HepG2 (cell line): ENCODE measurements at regions not wholly inside any gene's neighbourhood (a gene's known extent, or its start where the extent isn't known, plus 50 kb on each side); places are given as distances from the start of the nearest gene placed in this dataset.

Experiments
- ATAC-seq: fragments of 200-7000 bp; cut with Tn5 transposase; 3 replicates; pipeline ENCODE4 v1.9.1; 2020; ENCODE audit warnings: mild to moderate bottlenecking, moderate library complexity
- BruUV-seq: library from RNA; stranded (reverse); fragments of 400-500 nt; replicated peaks from 2 replicates; lab custom pipeline; 2021; lab: Mats Ljungman, UMichigan
- CTCF ChIA-PET: fragments of 300-600 bp; formaldehyde crosslinking; extraction: SDS; loops from one replicate; lab custom pipeline; 2021; ENCODE audit warnings: low total read pairs, inconsistent platforms, low intra/inter-chr PET ratio; lab: Yijun Ruan, JAX
- POLR2A ChIA-PET: fragments of 350-600 bp; sonication (Branson Sonifier 250); formaldehyde crosslinking; loops from one replicate; lab custom pipeline; 2020; ENCODE audit warnings: antibody characterized with exemption, inconsistent platforms; lab: Yijun Ruan, JAX
- DNase-seq: peaks from one replicate; pipeline ENCODE4 v3.0.0-alpha.2; 2015; ENCODE audit warnings: low spot score
- FAIRE-seq: peaks from 3 replicates; lab custom pipeline; 2011; peaks lifted over from hg19 to GRCh38; lab: Jason Lieb, UNC
- H2AFZ ChIP-seq: one replicate; pipeline ENCODE4 v1.6.1; 2011; ENCODE audit warnings: low read length, inconsistent platforms
- H3K27ac ChIP-seq: fragments of 300-600 bp; 3 replicates; pipeline ENCODE4 v1.8.0; 2011; ENCODE audit warnings: mixed run types, mild to moderate bottlenecking, mixed read lengths, low read length, inconsistent platforms; ENCODE audit not compliant: insufficient read depth; ENCODE audit errors: extremely low read length
- H3K27me3 ChIP-seq, 2 experiments: fragments of 200-600 bp in 1 of 2; 2 replicates in 1 of 2; 3 replicates in 1 of 2; pipeline versions ENCODE4 v1.6.0 to v1.8.0; 2011; ENCODE audit warnings: low read length in 2 of 2, mild to moderate bottlenecking in 2 of 2, moderate library complexity in 2 of 2, inconsistent platforms in 1 of 2; ENCODE audit not compliant: insufficient read depth in 2 of 2, control insufficient read depth in 1 of 2
- H3K36me3 ChIP-seq, 2 experiments: fragments of 200-600 bp in 1 of 2; replicated peaks in 1 of 2; 2 replicates in 1 of 2; 3 replicates in 1 of 2; pipeline versions ENCODE4 v1.5.1 to v1.8.0; 2011; ENCODE audit warnings: low read length in 2 of 2, inconsistent platforms in 1 of 2; ENCODE audit not compliant: insufficient read depth in 2 of 2, control insufficient read depth in 1 of 2
- H3K4me1 ChIP-seq: 2 replicates; pipeline ENCODE4 v1.5.1; 2012; ENCODE audit warnings: low read length, inconsistent platforms; ENCODE audit not compliant: insufficient read depth
- H3K4me2 ChIP-seq: 2 replicates; pipeline ENCODE4 v1.6.0; 2011; ENCODE audit warnings: low read depth, low read length, inconsistent platforms
- H3K4me3 ChIP-seq, 3 experiments: fragments of 200-600 bp in 1 of 3; sonication (generic), shearing (Covaris generic) in 1 of 3; replicated peaks in 1 of 3; 2 replicates each; pipeline ENCODE4 v1.5.1; 2011 to 2016; ENCODE audit warnings: low read length in 3 of 3, inconsistent platforms in 2 of 3, low read depth in 2 of 3, mild to moderate bottlenecking in 2 of 3, control low read depth in 1 of 3, mixed read lengths in 1 of 3; ENCODE audit not compliant: insufficient read depth in 1 of 3
- H3K79me2 ChIP-seq: one replicate; pipeline ENCODE4 v1.6.1; 2011; ENCODE audit warnings: low read length, inconsistent platforms; ENCODE audit not compliant: insufficient read depth
- H3K9ac ChIP-seq: 2 replicates; pipeline ENCODE4 v1.6.0; 2011; ENCODE audit warnings: mild to moderate bottlenecking, low read depth, low read length, inconsistent platforms; ENCODE audit not compliant: insufficient read depth
- H3K9me3 ChIP-seq: 2 replicates; pipeline ENCODE4 v1.5.1; 2012; ENCODE audit warnings: mild to moderate bottlenecking, low read length
- H4K20me1 ChIP-seq: 2 replicates; pipeline ENCODE4 v1.6.0; 2011; ENCODE audit warnings: inconsistent platforms, mild to moderate bottlenecking, low read length, moderate library complexity; ENCODE audit not compliant: insufficient read depth
- HNF4A ChIP-seq: sonication (generic); formaldehyde crosslinking; IDR thresholded peaks from 2 replicates; pipeline ENCODE4 v1.4.0; 2020; ENCODE audit warnings: missing genetic modification reagents
- HOXA5 ChIP-seq: sonication (generic); formaldehyde crosslinking; IDR thresholded peaks from 2 replicates; pipeline ENCODE4 v1.4.0; 2020; ENCODE audit warnings: missing genetic modification reagents
- IRF2 ChIP-seq: IDR thresholded peaks from 2 replicates; pipeline ENCODE4 v1.6.1; 2018; ENCODE audit warnings: missing genetic modification reagents, missing compliant biosample characterization
- SP2 ChIP-seq: sonication (generic); formaldehyde crosslinking; IDR thresholded peaks from 2 replicates; pipeline ENCODE4 v1.5.1; 2020; ENCODE audit warnings: mild to moderate bottlenecking, missing genetic modification reagents
- YEATS4 ChIP-seq: sonication (generic); formaldehyde crosslinking; IDR thresholded peaks from 2 replicates; pipeline ENCODE4 v1.4.0; 2020; ENCODE audit warnings: missing genetic modification reagents, borderline replicate concordance
- ZNF570 ChIP-seq: sonication (generic); formaldehyde crosslinking; IDR thresholded peaks from 2 replicates; pipeline ENCODE4 v1.4.0; 2020; ENCODE audit warnings: mild to moderate bottlenecking, missing genetic modification reagents, borderline replicate concordance
- ZNF775 ChIP-seq: sonication (generic); formaldehyde crosslinking; IDR thresholded peaks from 2 replicates; pipeline ENCODE4 v1.4.0; 2020; ENCODE audit warnings: missing genetic modification reagents, mild to moderate bottlenecking, moderate library complexity, borderline replicate concordance
- WGBS: methylation state at CpG from one replicate; pipeline ENCODE4 v1.1.6; 2017; ENCODE audit warnings: low lambda C conversion rate; 5-methylcytosine and 5-hydroxymethylcytosine counted together
- in situ Hi-C: cut with HindIII; loops from 2 replicates; pipeline ENCODE4 v1.10.0; 2017; ENCODE audit warnings: low pct_unique_long_range_greater_than_20kb; ENCODE audit not compliant: extremely low pct_ligation_motif_present
- intact Hi-C: fragments of 100-400 bp; cut with micrococcal nuclease; formaldehyde crosslinking; loops from one replicate; pipeline ENCODE4 v1.10.0; 2022; ENCODE audit not compliant: unreplicated experiment
- TF ChIP-seq, protein P1 (sequence below): IDR thresholded peaks from 2 replicates; pipeline ENCODE4 v1.6.1; 2016; ENCODE audit warnings: low read depth
- TF ChIP-seq, protein P2 (sequence below), 2 experiments: sonication (generic) in 1 of 2; formaldehyde crosslinking in 1 of 2; IDR thresholded peaks; 2 replicates each; pipeline versions ENCODE4 v1.6.1 to v1.9.0; 2014 to 2022; ENCODE audit warnings: antibody characterized with exemption in 1 of 2, borderline replicate concordance in 1 of 2, inconsistent platforms in 1 of 2, low read depth in 1 of 2, missing genetic modification reagents in 1 of 2

DNA sequence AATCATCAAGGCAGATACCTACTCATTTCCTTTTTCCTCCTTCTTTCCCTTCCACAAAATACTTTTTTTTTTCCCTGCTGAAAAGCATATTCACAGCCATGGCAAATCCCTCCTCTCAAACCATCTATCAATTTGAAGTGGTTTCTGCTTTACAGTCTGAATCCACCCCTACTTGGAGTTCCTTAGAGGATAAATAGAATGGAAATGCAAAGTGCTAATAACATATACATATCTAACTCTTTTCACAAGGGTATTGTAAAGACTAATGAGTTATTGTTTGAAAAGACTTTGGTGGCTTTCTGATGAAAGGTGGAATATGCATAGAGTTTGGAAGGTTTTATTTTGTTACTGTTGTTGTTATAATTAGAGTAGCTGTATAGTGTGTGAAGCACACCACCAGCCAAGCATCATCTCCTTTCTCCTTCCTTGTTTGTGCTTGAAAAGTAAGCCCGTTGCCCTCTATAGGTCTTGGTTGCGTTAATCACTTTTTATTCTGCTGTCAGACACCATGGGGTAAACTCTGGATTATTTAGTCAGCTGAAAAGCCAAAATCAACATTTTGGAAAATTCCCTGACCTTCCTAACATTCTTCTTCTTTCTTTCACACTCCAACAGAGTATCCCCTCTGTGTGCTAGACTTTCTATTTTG is 2126.9 kb upstream of the CELF4 start:
- no peak for DNase-seq
- ATAC-seq = no peak
- no TSS peak for BruUV-seq
- POLR2A ChIA-PET = no interaction called here
- TF ChIP-seq ZNF775 (CRISPR knock-in tag) = no peak
- Histone ChIP-seq H3K4me1 (no peaks in the 10 kb centered on the region), H3K9ac (no peak overlapping the region), H3K79me2 (no peaks in the 10 kb centered on the region), H4K20me1 (no peaks in the 10 kb centered on the region), H3K4me3 (no peak overlapping the region), H3K36me3 (no peaks in the 10 kb centered on the region), H3K4me2 (no peak overlapping the region), H3K27ac (no peak overlapping the region), H3K27me3 (no peaks in the 10 kb centered on the region), H2AFZ (no peak overlapping the region), H3K9me3 (no peaks in the 10 kb centered on the region)
- intact Hi-C loops = no loop called here
- 97% methylated on average over 2 of the region's 2 CpGs for WGBS
- no peak for FAIRE-seq
- in situ Hi-C loops = no loop called here
- CTCF ChIA-PET = no interaction called here

DNA sequence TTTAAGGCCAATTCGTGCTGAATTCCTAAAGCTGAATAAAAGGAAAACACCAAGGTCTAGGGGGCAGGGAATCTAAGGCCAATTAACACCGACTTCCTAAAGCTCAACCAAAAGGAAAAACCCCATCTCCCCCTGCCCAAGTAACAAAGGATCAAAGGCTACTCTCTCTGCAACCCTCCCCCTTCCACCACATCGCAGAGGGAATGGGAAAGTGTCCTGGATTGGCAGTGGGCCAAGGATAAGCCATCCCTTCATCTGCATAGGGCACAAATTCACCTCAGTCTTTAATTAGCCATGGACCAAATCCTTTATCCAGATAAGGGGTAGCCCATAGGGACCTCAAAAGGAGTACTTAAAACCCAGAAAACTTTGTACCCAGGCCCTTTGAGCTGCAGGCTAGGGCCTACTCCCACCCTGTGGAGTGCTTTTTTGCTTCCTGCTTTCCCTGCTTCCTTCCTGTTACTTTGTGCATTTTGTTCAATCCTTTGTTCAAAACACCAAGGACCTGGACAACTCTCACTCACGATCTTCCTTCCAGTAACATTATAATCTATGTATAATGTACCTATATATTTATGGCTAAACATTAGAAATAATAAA is 2119.8 kb upstream of the CELF4 start:
- ChIA-PET CTCF (no interaction called here), POLR2A (no interaction called here)
- H2AFZ ChIP-seq = peak overlapping the region; percentile 83
- intact Hi-C loops = no loop called here
- H3K36me3 ChIP-seq = no peaks in the 10 kb centered on the region
- H3K9ac ChIP-seq = no peak overlapping the region
- H3K79me2 ChIP-seq = no peaks in the 10 kb centered on the region
- FAIRE-seq (no peak), ATAC-seq (peak; percentile 57; the same call in 2 of the 3 replicates), DNase-seq (peak; percentile 13)
- H3K27me3 ChIP-seq = no peaks in the 10 kb centered on the region
- in situ Hi-C loops = no loop called here
- H3K27ac ChIP-seq = no peak overlapping the region
- no TSS peak for BruUV-seq
- H3K4me3 ChIP-seq = no peak overlapping the region
- H3K4me2 ChIP-seq = no peak overlapping the region
- H3K9me3 ChIP-seq = no peaks in the 10 kb centered on the region
- H4K20me1 ChIP-seq = no peaks in the 10 kb centered on the region
- 79% methylated on average over 4 of the region's 4 CpGs for WGBS
- peaks cover 7% of the 10 kb centered on the region for H3K4me1 ChIP-seq
- 0 out of 2 replicates have a peak, but pooled peaks have one; percentile 18 for TF ChIP-seq HNF4A (CRISPR knock-in tag)
- TF ChIP-seq YEATS4 (CRISPR knock-in tag) = no peak
- TF ChIP-seq, protein P1, sequence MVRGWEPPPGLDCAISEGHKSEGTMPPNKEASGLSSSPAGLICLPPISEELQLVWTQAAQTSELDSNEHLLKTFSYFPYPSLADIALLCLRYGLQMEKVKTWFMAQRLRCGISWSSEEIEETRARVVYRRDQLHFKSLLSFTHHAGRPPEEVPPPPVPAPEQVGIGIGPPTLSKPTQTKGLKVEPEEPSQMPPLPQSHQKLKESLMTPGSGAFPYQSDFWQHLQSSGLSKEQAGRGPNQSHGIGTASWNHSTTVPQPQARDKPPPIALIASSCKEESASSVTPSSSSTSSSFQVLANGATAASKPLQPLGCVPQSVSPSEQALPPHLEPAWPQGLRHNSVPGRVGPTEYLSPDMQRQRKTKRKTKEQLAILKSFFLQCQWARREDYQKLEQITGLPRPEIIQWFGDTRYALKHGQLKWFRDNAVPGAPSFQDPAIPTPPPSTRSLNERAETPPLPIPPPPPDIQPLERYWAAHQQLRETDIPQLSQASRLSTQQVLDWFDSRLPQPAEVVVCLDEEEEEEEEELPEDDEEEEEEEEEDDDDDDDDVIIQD (CRISPR knock-in tag) = peak; percentile 36; the same call in 1 of the 2 replicates
- no peak for TF ChIP-seq HOXA5 (CRISPR knock-in tag)
- TF ChIP-seq ZNF570 (CRISPR knock-in tag) = no peak
- TF ChIP-seq IRF2 (CRISPR knock-in tag) = 0 out of 2 replicates have a peak, but pooled peaks have one; percentile 12
- TF ChIP-seq SP2 = no peak
- TF ChIP-seq, protein P2, sequence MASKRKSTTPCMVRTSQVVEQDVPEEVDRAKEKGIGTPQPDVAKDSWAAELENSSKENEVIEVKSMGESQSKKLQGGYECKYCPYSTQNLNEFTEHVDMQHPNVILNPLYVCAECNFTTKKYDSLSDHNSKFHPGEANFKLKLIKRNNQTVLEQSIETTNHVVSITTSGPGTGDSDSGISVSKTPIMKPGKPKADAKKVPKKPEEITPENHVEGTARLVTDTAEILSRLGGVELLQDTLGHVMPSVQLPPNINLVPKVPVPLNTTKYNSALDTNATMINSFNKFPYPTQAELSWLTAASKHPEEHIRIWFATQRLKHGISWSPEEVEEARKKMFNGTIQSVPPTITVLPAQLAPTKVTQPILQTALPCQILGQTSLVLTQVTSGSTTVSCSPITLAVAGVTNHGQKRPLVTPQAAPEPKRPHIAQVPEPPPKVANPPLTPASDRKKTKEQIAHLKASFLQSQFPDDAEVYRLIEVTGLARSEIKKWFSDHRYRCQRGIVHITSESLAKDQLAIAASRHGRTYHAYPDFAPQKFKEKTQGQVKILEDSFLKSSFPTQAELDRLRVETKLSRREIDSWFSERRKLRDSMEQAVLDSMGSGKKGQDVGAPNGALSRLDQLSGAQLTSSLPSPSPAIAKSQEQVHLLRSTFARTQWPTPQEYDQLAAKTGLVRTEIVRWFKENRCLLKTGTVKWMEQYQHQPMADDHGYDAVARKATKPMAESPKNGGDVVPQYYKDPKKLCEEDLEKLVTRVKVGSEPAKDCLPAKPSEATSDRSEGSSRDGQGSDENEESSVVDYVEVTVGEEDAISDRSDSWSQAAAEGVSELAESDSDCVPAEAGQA (IDR thresholded peaks at IDR 0.05; ENCODE audit: low read depth) = no peak
- TF ChIP-seq, protein P2 (CRISPR knock-in tag; IDR thresholded peaks at IDR 0.05; ENCODE audit: borderline replicate concordance) = no peak
